ENCODE measurements at regions not wholly inside any gene's neighbourhood (a gene's known extent, or its start where the extent isn't known, plus 50 kb on each side); places are given as distances from the start of the nearest gene placed in this dataset.

DNA sequence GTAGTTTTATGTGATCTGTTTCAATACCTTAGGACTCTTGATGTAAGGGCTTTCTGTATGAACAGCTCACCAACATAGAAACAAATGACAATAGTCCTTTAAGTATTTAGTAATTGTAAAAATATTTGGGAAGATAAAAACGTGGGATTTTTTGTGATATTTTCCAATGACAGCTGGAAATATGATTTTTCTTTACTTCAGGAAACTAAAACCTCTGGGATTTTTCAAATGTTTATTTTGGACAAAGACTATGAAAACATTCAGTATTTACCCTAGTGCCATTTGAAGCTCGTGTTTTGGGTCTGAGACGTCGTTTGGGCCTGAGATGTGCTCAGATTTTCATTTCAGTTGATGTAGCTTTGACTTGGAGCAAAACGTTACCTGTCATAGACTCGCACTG is 240.0 kb downstream of the BMP4 start:
- TF ChIP-seq, protein P1, sequence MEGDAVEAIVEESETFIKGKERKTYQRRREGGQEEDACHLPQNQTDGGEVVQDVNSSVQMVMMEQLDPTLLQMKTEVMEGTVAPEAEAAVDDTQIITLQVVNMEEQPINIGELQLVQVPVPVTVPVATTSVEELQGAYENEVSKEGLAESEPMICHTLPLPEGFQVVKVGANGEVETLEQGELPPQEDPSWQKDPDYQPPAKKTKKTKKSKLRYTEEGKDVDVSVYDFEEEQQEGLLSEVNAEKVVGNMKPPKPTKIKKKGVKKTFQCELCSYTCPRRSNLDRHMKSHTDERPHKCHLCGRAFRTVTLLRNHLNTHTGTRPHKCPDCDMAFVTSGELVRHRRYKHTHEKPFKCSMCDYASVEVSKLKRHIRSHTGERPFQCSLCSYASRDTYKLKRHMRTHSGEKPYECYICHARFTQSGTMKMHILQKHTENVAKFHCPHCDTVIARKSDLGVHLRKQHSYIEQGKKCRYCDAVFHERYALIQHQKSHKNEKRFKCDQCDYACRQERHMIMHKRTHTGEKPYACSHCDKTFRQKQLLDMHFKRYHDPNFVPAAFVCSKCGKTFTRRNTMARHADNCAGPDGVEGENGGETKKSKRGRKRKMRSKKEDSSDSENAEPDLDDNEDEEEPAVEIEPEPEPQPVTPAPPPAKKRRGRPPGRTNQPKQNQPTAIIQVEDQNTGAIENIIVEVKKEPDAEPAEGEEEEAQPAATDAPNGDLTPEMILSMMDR (IDR thresholded peaks at IDR 0.05), result no peak
- no peak for TF ChIP-seq POLR2A (IDR thresholded peaks at IDR 0.05)
- no peak for TF ChIP-seq POLR2AphosphoS5 (IDR thresholded peaks at IDR 0.05)
